ENCODE measurements at regions not wholly inside any gene's neighbourhood (a gene's known extent, or its start where the extent isn't known, plus 50 kb on each side); places are given as distances from the start of the nearest gene placed in this dataset.

DNA sequence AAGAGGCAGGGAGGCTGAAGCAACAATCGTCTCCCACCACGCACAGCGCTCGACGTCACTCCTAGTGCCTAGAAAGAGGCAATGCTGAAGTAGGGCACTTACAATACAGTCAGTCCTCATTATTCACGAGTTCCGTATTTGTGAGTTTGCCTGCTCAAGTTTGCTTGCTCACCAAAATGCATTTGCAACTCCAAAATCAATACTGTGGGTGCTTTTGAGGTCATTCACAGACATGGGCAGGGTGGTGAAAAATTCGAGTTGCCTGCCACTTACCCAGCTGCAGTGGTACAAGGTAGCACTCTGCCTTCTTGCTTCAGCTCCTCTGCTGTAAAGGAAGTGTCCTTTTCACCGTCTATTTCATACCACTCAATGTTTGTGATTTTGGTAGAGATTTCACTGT, 113.7 kb upstream of the NCK2 start:
- TF ChIP-seq, protein P1, sequence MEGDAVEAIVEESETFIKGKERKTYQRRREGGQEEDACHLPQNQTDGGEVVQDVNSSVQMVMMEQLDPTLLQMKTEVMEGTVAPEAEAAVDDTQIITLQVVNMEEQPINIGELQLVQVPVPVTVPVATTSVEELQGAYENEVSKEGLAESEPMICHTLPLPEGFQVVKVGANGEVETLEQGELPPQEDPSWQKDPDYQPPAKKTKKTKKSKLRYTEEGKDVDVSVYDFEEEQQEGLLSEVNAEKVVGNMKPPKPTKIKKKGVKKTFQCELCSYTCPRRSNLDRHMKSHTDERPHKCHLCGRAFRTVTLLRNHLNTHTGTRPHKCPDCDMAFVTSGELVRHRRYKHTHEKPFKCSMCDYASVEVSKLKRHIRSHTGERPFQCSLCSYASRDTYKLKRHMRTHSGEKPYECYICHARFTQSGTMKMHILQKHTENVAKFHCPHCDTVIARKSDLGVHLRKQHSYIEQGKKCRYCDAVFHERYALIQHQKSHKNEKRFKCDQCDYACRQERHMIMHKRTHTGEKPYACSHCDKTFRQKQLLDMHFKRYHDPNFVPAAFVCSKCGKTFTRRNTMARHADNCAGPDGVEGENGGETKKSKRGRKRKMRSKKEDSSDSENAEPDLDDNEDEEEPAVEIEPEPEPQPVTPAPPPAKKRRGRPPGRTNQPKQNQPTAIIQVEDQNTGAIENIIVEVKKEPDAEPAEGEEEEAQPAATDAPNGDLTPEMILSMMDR (conservative IDR thresholded peaks at IDR 0.05; ENCODE audit: low read length): no peak
- TF ChIP-seq EZH2phosphoT487 (IDR thresholded peaks at IDR 0.05; ENCODE audit: borderline replicate concordance): no peak
